Right lobe of liver (tissue), 4 donors: ENCODE measurements at regions not wholly inside any gene's neighbourhood (a gene's known extent, or its start where the extent isn't known, plus 50 kb on each side); places are given as distances from the start of the nearest gene placed in this dataset.

Source experiments
- POLR2A ChIP-seq: fragments of 450-650 bp; IDR thresholded peaks from one replicate; pipeline ENCODE4 v1.6.1; 2017; ENCODE audit warnings: antibody characterized with exemption, mild to moderate bottlenecking
- TF ChIP-seq, protein P1 (sequence below), 4 donors: fragments of 200-600 bp in 3 of 4; fragments of 450-650 bp in 1 of 4; IDR thresholded peaks; one replicate each; pipeline versions ENCODE4 v1.5.1 to v1.8.0; 2016 to 2022; ENCODE audit warnings: antibody characterized with exemption in 4 of 4, mild to moderate bottlenecking in 2 of 4
- donor health status: DM: no; HTN: no; CAD: no.
- donor health status: DM: no; HTN: no; CAD: no.
- donor health status: DM: no; HTN: yes; CAD: no.

- TF ChIP-seq, protein P1, sequence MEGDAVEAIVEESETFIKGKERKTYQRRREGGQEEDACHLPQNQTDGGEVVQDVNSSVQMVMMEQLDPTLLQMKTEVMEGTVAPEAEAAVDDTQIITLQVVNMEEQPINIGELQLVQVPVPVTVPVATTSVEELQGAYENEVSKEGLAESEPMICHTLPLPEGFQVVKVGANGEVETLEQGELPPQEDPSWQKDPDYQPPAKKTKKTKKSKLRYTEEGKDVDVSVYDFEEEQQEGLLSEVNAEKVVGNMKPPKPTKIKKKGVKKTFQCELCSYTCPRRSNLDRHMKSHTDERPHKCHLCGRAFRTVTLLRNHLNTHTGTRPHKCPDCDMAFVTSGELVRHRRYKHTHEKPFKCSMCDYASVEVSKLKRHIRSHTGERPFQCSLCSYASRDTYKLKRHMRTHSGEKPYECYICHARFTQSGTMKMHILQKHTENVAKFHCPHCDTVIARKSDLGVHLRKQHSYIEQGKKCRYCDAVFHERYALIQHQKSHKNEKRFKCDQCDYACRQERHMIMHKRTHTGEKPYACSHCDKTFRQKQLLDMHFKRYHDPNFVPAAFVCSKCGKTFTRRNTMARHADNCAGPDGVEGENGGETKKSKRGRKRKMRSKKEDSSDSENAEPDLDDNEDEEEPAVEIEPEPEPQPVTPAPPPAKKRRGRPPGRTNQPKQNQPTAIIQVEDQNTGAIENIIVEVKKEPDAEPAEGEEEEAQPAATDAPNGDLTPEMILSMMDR (IDR thresholded peaks at IDR 0.05), result no peak
- no peak for TF ChIP-seq POLR2A
Measured at GRCh38 chr12:30859226-30859625, 67.3 kb upstream of the TSPAN11 start.
